SK-N-SH (cell line): ENCODE measurements at regions not wholly inside any gene's neighbourhood (a gene's known extent, or its start where the extent isn't known, plus 50 kb on each side); places are given as distances from the start of the nearest gene placed in this dataset.

Experiments used
- CTCF ChIA-PET: fragments of 300-600, 350-600 bp; formaldehyde crosslinking; extraction: SDS; loops from one replicate; lab custom pipeline; 2021; lab: Yijun Ruan, JAX
- POLR2A ChIA-PET: fragments of 350-600 bp; sonication (Branson Sonifier 250); formaldehyde crosslinking; extraction: SDS; loops from one replicate; lab custom pipeline; 2020; ENCODE audit warnings: antibody characterized with exemption, inconsistent platforms; lab: Yijun Ruan, JAX
- DNase-seq: peaks from one replicate; pipeline ENCODE4 v3.0.0; 2012
- H2AFZ ChIP-seq: fragments of 200-600 bp; sonication (generic); 2 replicates; pipeline ENCODE4 v1.8.1; 2016; ENCODE audit warnings: antibody characterized with exemption, mild to moderate bottlenecking, low read depth
- H3F3A ChIP-seq: fragments of 200-600 bp; sonication (generic); replicated peaks from 2 replicates; pipeline ENCODE3; 2016; ENCODE audit warnings: antibody characterized with exemption, mild to moderate bottlenecking; ENCODE audit not compliant: insufficient read depth
- H3K27ac ChIP-seq, 2 experiments: fragments of 200-500 bp in 1 of 2; fragments of 200-600 bp in 1 of 2; sonication (Bioruptor generic) in 1 of 2; sonication (generic), shearing (Covaris generic) in 1 of 2; 2 replicates each; pipeline versions ENCODE4 v1.5.1 to v1.6.1; 2014 to 2016; ENCODE audit warnings: low read depth in 2 of 2, inconsistent platforms in 1 of 2, low read length in 1 of 2, mild to moderate bottlenecking in 1 of 2, mixed read lengths in 1 of 2
- H3K27me3 ChIP-seq: fragments of 200-600 bp; sonication (generic), shearing (Covaris generic); 2 replicates; pipeline ENCODE4 v1.6.1; 2016; ENCODE audit warnings: mixed run types; ENCODE audit not compliant: insufficient read depth
- H3K36me3 ChIP-seq, 2 experiments: fragments of 200-500 bp in 1 of 2; fragments of 200-600 bp in 1 of 2; sonication (Bioruptor generic) in 1 of 2; sonication (generic) in 1 of 2; replicated peaks in 1 of 2; 2 replicates each; pipeline versions ENCODE3 to v1.5.1; 2014 to 2016; ENCODE audit warnings: low read length in 1 of 2, mild to moderate bottlenecking in 1 of 2; ENCODE audit not compliant: insufficient read depth in 2 of 2, control insufficient read depth in 1 of 2
- H3K4me1 ChIP-seq, 2 experiments: fragments of 200-500 bp in 1 of 2; fragments of 200-600 bp in 1 of 2; sonication (Bioruptor generic) in 1 of 2; sonication (generic), shearing (Covaris generic) in 1 of 2; 2 replicates each; pipeline versions ENCODE4 v1.5.1 to v1.6.1; 2014 to 2016; ENCODE audit warnings: low read depth in 1 of 2, low read length in 1 of 2, mixed run types in 1 of 2; ENCODE audit not compliant: insufficient read depth in 2 of 2, control insufficient read depth in 1 of 2
- H3K4me2 ChIP-seq: fragments of 200-600 bp; sonication (generic), shearing (Covaris generic); 2 replicates; pipeline ENCODE4 v1.6.1; 2017; ENCODE audit warnings: mixed run types
- H3K4me3 ChIP-seq, 2 experiments: fragments of 200-500 bp in 1 of 2; fragments of 200-600 bp in 1 of 2; sonication (Bioruptor generic) in 1 of 2; sonication (generic), shearing (Covaris generic) in 1 of 2; 2 replicates each; pipeline versions ENCODE4 v1.5.1 to v1.8.1; 2014 to 2016; ENCODE audit warnings: low read depth in 2 of 2, inconsistent platforms in 1 of 2, low read length in 1 of 2, mild to moderate bottlenecking in 1 of 2, mixed read lengths in 1 of 2, moderate library complexity in 1 of 2
- H3K79me2 ChIP-seq: fragments of 200-600 bp; sonication (generic); 2 replicates; pipeline ENCODE4 v1.8.1; 2017; ENCODE audit warnings: mild to moderate bottlenecking; ENCODE audit not compliant: insufficient read depth
- H3K9ac ChIP-seq: fragments of 200-600 bp; sonication (generic); 2 replicates; pipeline ENCODE4 v1.6.1; 2017; ENCODE audit warnings: mixed run types
- H3K9me2 ChIP-seq: fragments of 200-600 bp; sonication (generic); 2 replicates; pipeline ENCODE4 v1.6.1; 2017; ENCODE audit warnings: mixed run types
- H3K9me3 ChIP-seq: fragments of 200-600 bp; sonication (generic); 2 replicates; pipeline ENCODE4 v1.6.1; 2017; ENCODE audit warnings: mixed run types, mild to moderate bottlenecking, moderate library complexity
- H4K20me1 ChIP-seq: fragments of 200-600 bp; sonication (generic); 2 replicates; pipeline ENCODE4 v1.6.1; 2017; ENCODE audit warnings: mild to moderate bottlenecking, mixed run types; ENCODE audit not compliant: insufficient read depth
- EP300 ChIP-seq, 2 experiments: IDR thresholded peaks; 2 replicates each; pipeline versions ENCODE4 v1.4.0 to v1.6.1; 2012; ENCODE audit warnings: borderline replicate concordance in 1 of 2, low read depth in 1 of 2, low read length in 1 of 2
- FOSL2 ChIP-seq: IDR thresholded peaks from 2 replicates; pipeline ENCODE4 v1.4.0; 2012; ENCODE audit warnings: low read depth, mild to moderate bottlenecking, moderate library complexity, borderline replicate concordance
- FOXM1 ChIP-seq: IDR thresholded peaks from 2 replicates; pipeline ENCODE4 v1.4.0; 2012; ENCODE audit warnings: low read depth, mild to moderate bottlenecking
- GATA2 ChIP-seq: sonication (generic); formaldehyde crosslinking; IDR thresholded peaks from 2 replicates; pipeline ENCODE4 v1.5.0; 2020; ENCODE audit warnings: mild to moderate bottlenecking, missing genetic modification reagents
- MEF2A ChIP-seq: IDR thresholded peaks from 2 replicates; pipeline ENCODE4 v1.4.0; 2012; ENCODE audit warnings: low read depth, borderline replicate concordance
- NRF1 ChIP-seq: IDR thresholded peaks from 2 replicates; pipeline ENCODE4 v1.6.1; 2012; ENCODE audit warnings: low read depth, mild to moderate bottlenecking, low read length
- PBX3 ChIP-seq: IDR thresholded peaks from 2 replicates; pipeline ENCODE4; 2012
- RAD21 ChIP-seq: IDR thresholded peaks from 2 replicates; pipeline ENCODE4 v1.6.1; 2012; ENCODE audit warnings: mild to moderate bottlenecking, low read length
- RCOR1 ChIP-seq: fragments of 150-350 bp; IDR thresholded peaks from 2 replicates; pipeline ENCODE4 v1.6.1; 2017; ENCODE audit warnings: antibody characterized with exemption, low read length
- TAF1 ChIP-seq: IDR thresholded peaks from 2 replicates; pipeline ENCODE4 v1.6.1; 2012; ENCODE audit warnings: low read depth, mild to moderate bottlenecking, low read length, moderate library complexity, borderline replicate concordance
- TEAD4 ChIP-seq: IDR thresholded peaks from 2 replicates; pipeline ENCODE4 v1.4.0; 2012; ENCODE audit warnings: mild to moderate bottlenecking, borderline replicate concordance; ENCODE audit not compliant: insufficient read depth
- YY1 ChIP-seq: IDR thresholded peaks from 2 replicates; pipeline ENCODE4 v1.4.0; 2012; ENCODE audit warnings: low read depth, mild to moderate bottlenecking
- WGBS: methylation state at CpG from one replicate; pipeline ENCODE4 v1.1.6; 2017; ENCODE audit warnings: low lambda C conversion rate; 5-methylcytosine and 5-hydroxymethylcytosine counted together
- TF ChIP-seq, protein P1 (sequence below): IDR thresholded peaks from 2 replicates; pipeline ENCODE4 v1.4.0; 2012; ENCODE audit warnings: low read depth, borderline replicate concordance
- TF ChIP-seq, protein P2 (sequence below): IDR thresholded peaks from 2 replicates; pipeline ENCODE4 v1.4.0; 2012; ENCODE audit warnings: low read depth

DNA sequence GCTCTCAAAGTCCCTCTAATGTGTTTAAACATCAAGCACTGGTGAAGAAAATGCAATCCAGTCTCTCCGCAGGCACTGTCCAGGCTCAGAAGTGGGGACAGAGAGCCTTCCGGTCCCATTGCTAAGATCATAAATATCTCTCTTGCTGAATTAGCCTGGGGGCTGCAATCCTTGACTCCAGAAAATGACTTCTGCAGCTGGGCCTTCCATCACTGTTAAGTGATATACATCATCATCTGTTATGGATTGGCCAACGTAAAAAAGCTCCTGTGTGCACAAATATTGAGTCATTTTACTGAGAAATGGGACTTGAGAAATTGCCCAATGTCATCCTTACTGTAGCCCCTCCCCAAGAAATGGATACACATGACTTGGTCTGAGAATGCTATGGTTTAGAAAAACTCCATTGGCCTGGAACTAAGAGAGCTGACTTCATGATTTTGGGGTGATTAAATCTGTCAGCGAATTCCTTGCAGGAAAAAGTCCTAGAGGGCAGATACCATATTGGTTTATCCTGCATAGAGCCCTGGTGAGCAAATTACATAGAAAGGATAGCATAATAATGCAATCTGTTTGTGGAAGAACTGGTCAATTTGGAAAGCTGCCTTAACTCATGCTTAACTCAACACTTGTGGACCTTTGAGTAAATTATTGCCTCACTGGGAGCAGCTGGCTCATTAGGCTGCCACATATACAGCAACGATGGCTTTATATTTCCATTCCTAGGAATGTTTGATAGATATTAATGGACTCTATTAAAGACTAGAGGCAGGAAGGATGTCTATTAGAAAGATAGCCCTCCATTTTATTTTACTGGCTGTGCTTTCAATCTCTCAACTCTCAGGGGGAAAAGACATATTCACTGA lies 346.1 kb downstream of the GBA3 start:
- Histone ChIP-seq H3K27ac (no peak overlapping the region), H2AFZ (no peak overlapping the region), H4K20me1 (no peaks in the 10 kb centered on the region), H3K9ac (no peak overlapping the region), H3K27me3 (no peaks in the 10 kb centered on the region), H3K4me2 (no peak overlapping the region), H3K4me1 (no peaks in the 10 kb centered on the region), H3K9me2 (no peaks in the 10 kb centered on the region), H3K36me3 (no peaks in the 10 kb centered on the region), H3K79me2 (no peaks in the 10 kb centered on the region), H3F3A (no peaks in the 10 kb centered on the region), H3K4me3 (no peak overlapping the region), H3K9me3 (no peaks in the 10 kb centered on the region)
- CTCF ChIA-PET: no interaction called here
- TF ChIP-seq YY1: no peak
- no peak for TF ChIP-seq PBX3
- TF ChIP-seq NRF1: no peak
- TF ChIP-seq TEAD4: no peak
- no peak for TF ChIP-seq RCOR1
- POLR2A ChIA-PET: no interaction called here
- DNase-seq: no peak
- 3% methylated on average over 5 of the region's 5 CpGs for WGBS

DNA sequence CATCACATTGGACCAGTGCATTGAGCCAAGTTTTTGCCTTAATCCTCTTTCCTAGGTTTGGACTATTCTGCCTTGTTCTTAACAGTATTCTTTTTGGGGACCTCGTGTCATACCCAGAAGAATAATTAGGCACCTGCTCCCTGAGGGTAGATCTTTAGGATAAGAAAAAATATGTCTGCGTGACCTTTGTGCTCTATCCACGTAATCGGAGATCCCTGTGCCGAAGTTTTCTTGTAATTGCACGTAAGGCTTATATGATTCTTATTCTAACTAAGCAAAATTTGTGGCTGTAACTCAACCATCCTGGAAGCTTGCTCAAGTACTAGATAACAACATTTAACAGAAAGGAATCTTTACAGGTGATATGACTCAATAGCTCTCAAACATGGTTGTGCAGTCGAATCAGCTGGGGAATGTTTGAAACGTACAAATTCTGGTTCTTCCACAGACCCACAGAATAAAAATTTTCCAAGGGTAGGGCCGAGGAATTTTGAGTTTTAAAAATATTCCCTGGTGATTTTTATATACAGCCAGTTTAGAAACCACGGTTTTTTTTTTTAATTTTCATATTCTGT lies 344.3 kb downstream of the GBA3 start:
- H3K9me3 ChIP-seq: no peaks in the 10 kb centered on the region
- no peak overlapping the region for H3K9ac ChIP-seq
- POLR2A ChIA-PET: no interaction called here
- H3K4me2 ChIP-seq: no peak overlapping the region
- CTCF ChIA-PET: no interaction called here
- no peaks in the 10 kb centered on the region for H3K9me2 ChIP-seq
- H3F3A ChIP-seq: no peaks in the 10 kb centered on the region
- no peak overlapping the region for H3K27ac ChIP-seq
- H4K20me1 ChIP-seq: no peaks in the 10 kb centered on the region
- no peak overlapping the region for H3K4me3 ChIP-seq
- no peak for DNase-seq
- no peaks in the 10 kb centered on the region for H3K27me3 ChIP-seq
- no peak overlapping the region for H2AFZ ChIP-seq
- WGBS: 3% methylated on average over 10 of the region's 10 CpGs
- H3K79me2 ChIP-seq: no peaks in the 10 kb centered on the region
- no peaks in the 10 kb centered on the region for H3K36me3 ChIP-seq
- TF ChIP-seq YY1 (no peak), GATA2 (no peak), TAF1 (no peak), RAD21 (no peak), FOXM1 (no peak), NRF1 (no peak), EP300 (IDR thresholded peaks at IDR 0.05; ENCODE audit: borderline replicate concordance in 1 of 2, low read depth in 1 of 2, low read length in 1 of 2) (no peak), RCOR1 (no peak), TEAD4 (no peak), FOSL2 (no peak), PBX3 (no peak), MEF2A (no peak)
- TF ChIP-seq, protein P1, sequence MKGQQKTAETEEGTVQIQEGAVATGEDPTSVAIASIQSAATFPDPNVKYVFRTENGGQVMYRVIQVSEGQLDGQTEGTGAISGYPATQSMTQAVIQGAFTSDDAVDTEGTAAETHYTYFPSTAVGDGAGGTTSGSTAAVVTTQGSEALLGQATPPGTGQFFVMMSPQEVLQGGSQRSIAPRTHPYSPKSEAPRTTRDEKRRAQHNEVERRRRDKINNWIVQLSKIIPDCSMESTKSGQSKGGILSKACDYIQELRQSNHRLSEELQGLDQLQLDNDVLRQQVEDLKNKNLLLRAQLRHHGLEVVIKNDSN: no peak
- TF ChIP-seq, protein P2, sequence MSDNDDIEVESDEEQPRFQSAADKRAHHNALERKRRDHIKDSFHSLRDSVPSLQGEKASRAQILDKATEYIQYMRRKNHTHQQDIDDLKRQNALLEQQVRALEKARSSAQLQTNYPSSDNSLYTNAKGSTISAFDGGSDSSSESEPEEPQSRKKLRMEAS: no peak
- H3K4me1 ChIP-seq: no peaks in the 10 kb centered on the region
